Gastrocnemius medialis (tissue), 4 donors: ENCODE measurements at regions not wholly inside any gene's neighbourhood (a gene's known extent, or its start where the extent isn't known, plus 50 kb on each side); places are given as distances from the start of the nearest gene placed in this dataset.
A peak's percentile ranks its signal among the peaks of the same experiment; 100 is the strongest.

Experiments
- ATAC-seq, 2 donors: fragments of 150-250 bp; one replicate each; pipeline ENCODE4 v1.9.1; 2016
- DNase-seq, 2 donors: peaks; one replicate each; pipeline ENCODE4 v3.0.0-alpha.2; 2019
- H3K27ac ChIP-seq, 4 donors: fragments of 200-600 bp; sonication (generic); 1 replicate in 1 of 4; 2 replicates in 3 of 4; pipeline ENCODE4 v1.5.1; 2016 to 2018; ENCODE audit warnings: mild to moderate bottlenecking in 2 of 4, moderate library complexity in 1 of 4
- H3K27me3 ChIP-seq, 3 donors: fragments of 200-600 bp; sonication (generic) in 2 of 3; 1 replicate in 1 of 3; 2 replicates in 2 of 3; pipeline versions ENCODE4 v1.5.1 to v1.6.0; 2016 to 2019; ENCODE audit warnings: mild to moderate bottlenecking in 1 of 3, moderate library complexity in 1 of 3
- H3K36me3 ChIP-seq, 2 donors: fragments of 200-600 bp; sonication (generic) in 1 of 2; one replicate each; pipeline ENCODE4 v1.5.1; 2017 to 2018
- H3K4me1 ChIP-seq, 2 donors: fragments of 200-600 bp; sonication (generic) in 1 of 2; one replicate each; pipeline ENCODE4 v1.5.1; 2016 to 2017; ENCODE audit warnings: mild to moderate bottlenecking in 2 of 2
- H3K4me3 ChIP-seq, 4 donors: fragments of 200-600 bp; sonication (generic) in 3 of 4; 1 replicate in 1 of 4; 2 replicates in 3 of 4; pipeline ENCODE4 v1.5.1; 2016 to 2019; ENCODE audit warnings: mild to moderate bottlenecking in 2 of 4
- H3K9me3 ChIP-seq, 3 donors: fragments of 200-600 bp; sonication (generic) in 2 of 3; 1 replicate in 1 of 3; 2 replicates in 2 of 3; pipeline ENCODE4 v1.5.1; 2016 to 2019
- CTCF ChIP-seq, 5 experiments: fragments of 450-650 bp in 3 of 5; fragments of 200-600 bp in 2 of 5; sonication (generic) in 2 of 5; IDR thresholded peaks in 4 of 5; conservative IDR thresholded peaks in 1 of 5; 1 replicate in 4 of 5; 2 replicates in 1 of 5; pipeline ENCODE4 v1.5.1; 2016 to 2019; ENCODE audit warnings: antibody characterized with exemption in 5 of 5, mild to moderate bottlenecking in 3 of 5, moderate library complexity in 3 of 5
- POLR2A ChIP-seq, 2 donors: fragments of 450-650 bp; IDR thresholded peaks; one replicate each; pipeline ENCODE4 v1.6.1; 2017; ENCODE audit warnings: antibody characterized with exemption in 2 of 2, mild to moderate bottlenecking in 2 of 2, moderate library complexity in 2 of 2
- in situ Hi-C, 4 donors: fragments of 200-750 bp; cut with MboI; loops; one replicate each; pipeline versions ENCODE4 v1.15.0 to v1.8.0; 2017; ENCODE audit warnings: low sequenced_read_pairs in 4 of 4
- intact Hi-C: fragments of 100-400 bp; cut with DNase I; formaldehyde crosslinking; loops from one replicate; pipeline ENCODE4 v1.15.1; 2023; ENCODE audit warnings: low total_unique reads

GRCh38 chr20:36097337-36098151 is 57.0 kb upstream of the EPB41L1 start:
- ATAC-seq (no peak), DNase-seq (no peak)
- peak overlapping the region in 1 of 4 donors; percentile 26 for H3K27ac ChIP-seq
- no peak overlapping the region for H3K4me3 ChIP-seq
- peaks cover 11 to 19% (median 14%) of the 10 kb centered on the region in 3 donors for H3K27me3 ChIP-seq
- no peaks in the 10 kb centered on the region for H3K9me3 ChIP-seq
- in situ Hi-C loops = no loop called here
- H3K4me1 ChIP-seq = peaks cover 5 to 7% of the 10 kb centered on the region in 2 donors
- H3K36me3 ChIP-seq = no peaks in the 10 kb centered on the region
- intact Hi-C loops = no loop called here
- no peak for TF ChIP-seq CTCF (IDR thresholded peaks at IDR 0.05 in 4 of 5, conservative IDR thresholded peaks at IDR 0.05 in 1 of 5)
- no peak for TF ChIP-seq POLR2A (IDR thresholded peaks at IDR 0.05)

- Histone ChIP-seq H3K4me1 (peaks cover under 1 to 5% of the 10 kb centered on the region in 2 donors), H3K36me3 (no peaks in the 10 kb centered on the region), H3K27ac (peak overlapping the region in 1 of 4 donors; percentile 26), H3K4me3 (no peak overlapping the region), H3K27me3 (peaks cover 4 to 12% (median 8%) of the 10 kb centered on the region in 3 donors), H3K9me3 (no peaks in the 10 kb centered on the region)
- ATAC-seq = peak in 1 of 2 donors; percentile 47
- intact Hi-C loops = no loop called here
- peak in 1 of 2 donors; percentile 36 for DNase-seq
- TF ChIP-seq POLR2A (IDR thresholded peaks at IDR 0.05) (no peak), CTCF (IDR thresholded peaks at IDR 0.05 in 4 of 5, conservative IDR thresholded peaks at IDR 0.05 in 1 of 5) (no peak)
- in situ Hi-C loops = no loop called here
Observed at GRCh38 chr20:36098364-36098763, 56.2 kb upstream of the EPB41L1 start.

- no peak overlapping the region for H3K27ac ChIP-seq
Observed at GRCh38 chr20:36099106-36099505, 55.4 kb upstream of the EPB41L1 start.

GRCh38 chr20:36101192-36101591 is 53.3 kb upstream of the EPB41L1 start:
- Histone ChIP-seq H3K36me3 (no peaks in the 10 kb centered on the region), H3K9me3 (no peaks in the 10 kb centered on the region), H3K4me3 (no peak overlapping the region), H3K27ac (no peak overlapping the region), H3K4me1 (no peaks in the 10 kb centered on the region), H3K27me3 (no peaks in the 10 kb centered on the region)
- DNase-seq = no peak
- in situ Hi-C loops (no loop called here), intact Hi-C loops (no loop called here)
- no peak for ATAC-seq
- TF ChIP-seq CTCF (IDR thresholded peaks at IDR 0.05 in 4 of 5, conservative IDR thresholded peaks at IDR 0.05 in 1 of 5) = no peak
- TF ChIP-seq POLR2A (IDR thresholded peaks at IDR 0.05) = no peak

More at GRCh38 chr20:36099106-36099505, 55.4 kb upstream of the EPB41L1 start:
- no peak for ATAC-seq
- H3K27me3 ChIP-seq = peaks cover 0 to 4% (median 4%) of the 10 kb centered on the region in 3 donors
- no peak overlapping the region for H3K4me3 ChIP-seq
- DNase-seq = no peak
- H3K4me1 ChIP-seq = peaks cover 0 to 2% of the 10 kb centered on the region in 2 donors
- intact Hi-C loops = no loop called here
- no peaks in the 10 kb centered on the region for H3K9me3 ChIP-seq
- in situ Hi-C loops = no loop called here
- TF ChIP-seq POLR2A (IDR thresholded peaks at IDR 0.05) (no peak), CTCF (IDR thresholded peaks at IDR 0.05 in 4 of 5, conservative IDR thresholded peaks at IDR 0.05 in 1 of 5) (no peak)
- no peaks in the 10 kb centered on the region for H3K36me3 ChIP-seq
